AG04449 (cell line): ENCODE measurements at regions not wholly inside any gene's neighbourhood (a gene's known extent, or its start where the extent isn't known, plus 50 kb on each side); places are given as distances from the start of the nearest gene placed in this dataset.

ENCODE experiments used
- CTCF ChIA-PET: fragments of 350-600 bp; formaldehyde crosslinking; extraction: SDS; loops from one replicate; lab custom pipeline; 2021; ENCODE audit warnings: antibody characterized with exemption; lab: Yijun Ruan, JAX
- POLR2A ChIA-PET: fragments of 400-600, 350-600 bp; formaldehyde crosslinking; extraction: SDS; loops from one replicate; lab custom pipeline; 2020; ENCODE audit warnings: antibody characterized with exemption, inconsistent platforms; lab: Yijun Ruan, JAX
- DNase-seq: peaks from one replicate; pipeline ENCODE4 v3.0.0-alpha.2; 2010; ENCODE audit warnings: low read depth, low spot score
- H3K4me3 ChIP-seq: 2 replicates; pipeline ENCODE4 v1.5.1; 2011; ENCODE audit warnings: low read depth, mild to moderate bottlenecking, control low read depth, low read length
- TF ChIP-seq, protein P1 (sequence below): IDR thresholded peaks from one replicate; pipeline ENCODE4 v1.5.1; 2011; ENCODE audit warnings: mild to moderate bottlenecking, moderate library complexity, low read length, control low read depth, inconsistent platforms; ENCODE audit not compliant: insufficient read depth; ENCODE audit errors: missing control alignments

DNA sequence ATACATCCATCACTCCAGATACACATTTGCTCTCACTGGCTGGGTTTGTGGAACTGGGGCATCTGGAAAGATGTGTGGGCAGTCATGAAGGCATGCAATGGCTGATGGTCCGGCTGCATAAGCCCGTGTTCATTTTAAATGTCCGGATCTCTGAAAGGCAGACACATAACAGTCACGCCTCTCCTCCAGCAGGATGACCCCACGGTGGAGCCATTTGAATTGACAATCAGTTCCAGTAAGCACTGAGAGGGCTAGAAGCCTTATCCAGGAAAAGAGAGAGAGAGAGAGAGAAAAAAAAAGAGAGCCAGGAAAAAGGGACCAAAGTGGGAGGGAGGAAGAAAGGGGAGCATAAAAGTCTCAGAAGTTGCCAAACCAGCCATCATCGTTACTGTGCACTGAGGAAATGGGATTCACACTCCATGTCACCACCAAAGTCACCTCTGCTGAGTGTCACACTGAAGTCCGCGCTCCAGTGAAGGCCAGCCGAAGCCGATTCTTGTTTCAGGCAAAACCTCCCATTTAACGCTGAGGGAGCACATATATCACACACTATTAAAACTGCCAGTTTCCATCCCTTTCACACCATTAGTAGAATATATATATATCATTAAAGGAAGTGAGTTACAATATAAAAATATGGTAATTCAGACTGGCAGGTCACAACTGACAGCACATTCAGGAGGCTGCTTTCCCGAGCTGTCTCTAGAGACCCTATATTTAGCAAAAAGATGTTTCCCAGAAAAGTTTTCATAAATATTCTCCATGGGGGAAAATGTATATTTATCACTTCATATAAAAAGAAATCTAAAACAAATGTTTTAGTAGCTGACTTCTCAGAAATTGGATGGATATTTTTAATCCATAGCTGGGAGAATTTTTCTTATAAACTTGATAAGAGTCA is 142.0 kb downstream of the ACTR3 start:
- DNase-seq, result no peak
- TF ChIP-seq, protein P1, sequence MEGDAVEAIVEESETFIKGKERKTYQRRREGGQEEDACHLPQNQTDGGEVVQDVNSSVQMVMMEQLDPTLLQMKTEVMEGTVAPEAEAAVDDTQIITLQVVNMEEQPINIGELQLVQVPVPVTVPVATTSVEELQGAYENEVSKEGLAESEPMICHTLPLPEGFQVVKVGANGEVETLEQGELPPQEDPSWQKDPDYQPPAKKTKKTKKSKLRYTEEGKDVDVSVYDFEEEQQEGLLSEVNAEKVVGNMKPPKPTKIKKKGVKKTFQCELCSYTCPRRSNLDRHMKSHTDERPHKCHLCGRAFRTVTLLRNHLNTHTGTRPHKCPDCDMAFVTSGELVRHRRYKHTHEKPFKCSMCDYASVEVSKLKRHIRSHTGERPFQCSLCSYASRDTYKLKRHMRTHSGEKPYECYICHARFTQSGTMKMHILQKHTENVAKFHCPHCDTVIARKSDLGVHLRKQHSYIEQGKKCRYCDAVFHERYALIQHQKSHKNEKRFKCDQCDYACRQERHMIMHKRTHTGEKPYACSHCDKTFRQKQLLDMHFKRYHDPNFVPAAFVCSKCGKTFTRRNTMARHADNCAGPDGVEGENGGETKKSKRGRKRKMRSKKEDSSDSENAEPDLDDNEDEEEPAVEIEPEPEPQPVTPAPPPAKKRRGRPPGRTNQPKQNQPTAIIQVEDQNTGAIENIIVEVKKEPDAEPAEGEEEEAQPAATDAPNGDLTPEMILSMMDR, result no peak
- ChIA-PET CTCF (no interaction called here), POLR2A (no interaction called here)
- H3K4me3 ChIP-seq, result no peak overlapping the region

DNA sequence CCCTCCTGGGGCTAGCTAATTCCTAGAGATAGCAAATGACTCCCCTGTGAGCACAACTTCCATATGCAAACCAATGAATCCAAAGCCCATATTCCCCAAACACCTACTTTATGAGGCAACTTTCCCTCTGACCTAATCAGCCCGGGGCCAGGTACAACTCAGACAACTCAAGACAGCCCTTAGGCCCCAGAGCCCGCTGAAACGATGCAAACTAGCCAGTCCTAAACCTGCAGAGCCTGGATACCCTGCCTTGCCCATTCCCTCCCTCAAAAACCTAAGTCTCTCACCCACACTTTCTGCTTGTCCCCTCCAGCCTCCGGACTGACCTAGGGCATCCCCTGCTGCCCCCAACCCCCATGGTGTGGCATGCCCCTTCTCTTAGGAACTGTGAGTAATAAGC is 142.8 kb downstream of the ACTR3 start:
- no peak overlapping the region for H3K4me3 ChIP-seq
- POLR2A ChIA-PET, result no interaction called here
- CTCF ChIA-PET, result no interaction called here
- TF ChIP-seq, protein P1, result no peak
- no peak for DNase-seq

DNA sequence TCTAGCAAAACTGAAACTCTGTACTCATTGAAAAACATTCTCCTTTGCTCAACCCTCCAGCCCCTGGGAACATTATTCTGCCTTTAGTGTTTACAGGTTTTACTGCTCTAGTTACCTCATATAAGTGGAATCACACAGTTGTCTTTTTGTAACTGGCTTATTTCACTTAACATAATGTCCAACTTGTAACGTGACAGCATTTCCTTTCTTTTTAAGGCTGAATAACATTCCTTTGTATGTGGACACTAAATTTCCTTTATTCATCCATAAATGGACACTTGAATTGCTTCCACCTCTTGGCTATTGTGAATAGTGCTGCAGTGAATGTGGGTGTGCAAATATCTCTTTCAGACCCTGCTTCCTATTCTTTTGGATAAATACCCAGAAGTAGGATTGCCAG is 144.9 kb downstream of the ACTR3 start:
- TF ChIP-seq, protein P1, result no peak
- ChIA-PET CTCF (interaction anchor here (1.5 kb wide), 1 partner anchor 12 kb away, joined by 3 read pairs; no protein-coding TSS in a partner anchor), POLR2A (no interaction called here)
- DNase-seq, result no peak
- H3K4me3 ChIP-seq, result no peak overlapping the region

DNA sequence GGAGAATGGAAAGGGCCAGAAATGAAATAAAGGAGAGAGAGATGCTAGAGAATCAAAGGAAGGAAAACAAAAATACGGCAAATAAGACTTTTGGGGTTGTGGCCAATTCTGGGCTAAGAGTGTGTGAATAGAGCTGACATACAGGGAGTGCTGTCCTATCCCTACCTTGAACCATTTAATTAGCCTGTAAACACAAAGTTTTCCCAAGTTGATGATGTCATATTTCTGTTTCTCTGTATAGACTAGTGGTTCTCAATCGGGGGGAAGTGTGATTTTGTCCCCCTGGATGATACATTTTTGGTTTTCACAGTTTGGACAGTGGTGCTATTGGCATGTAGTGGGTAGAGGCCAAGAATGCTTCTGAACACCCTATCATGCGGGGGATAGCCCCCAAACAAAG is 148.8 kb downstream of the ACTR3 start:
- CTCF ChIA-PET, result no interaction called here
- no peak for DNase-seq
- H3K4me3 ChIP-seq, result no peak overlapping the region
- TF ChIP-seq, protein P1, result no peak
- POLR2A ChIA-PET, result no interaction called here

DNA sequence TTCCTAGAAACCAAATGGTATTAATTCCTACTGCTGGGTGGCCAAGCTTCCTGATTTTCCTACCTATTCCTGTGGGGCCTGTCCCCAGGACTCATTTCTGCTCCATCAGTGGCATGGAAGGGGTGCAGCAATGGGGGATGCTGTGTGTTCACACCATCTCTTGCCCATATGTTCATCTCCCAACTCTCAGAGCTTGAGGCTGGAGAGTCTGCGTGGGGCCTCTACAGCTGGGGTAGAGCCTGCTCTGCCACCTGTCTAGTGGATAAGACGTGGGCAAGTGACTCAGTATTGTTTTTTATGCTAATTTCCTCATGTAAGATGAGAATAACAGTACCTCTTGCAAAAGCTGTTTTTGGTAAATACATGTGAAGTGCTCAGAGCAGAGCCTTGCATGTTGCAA is 149.8 kb downstream of the ACTR3 start:
- CTCF ChIA-PET, result no interaction called here
- DNase-seq, result no peak
- POLR2A ChIA-PET, result no interaction called here
- H3K4me3 ChIP-seq, result no peak overlapping the region
- TF ChIP-seq, protein P1, result no peak

DNA sequence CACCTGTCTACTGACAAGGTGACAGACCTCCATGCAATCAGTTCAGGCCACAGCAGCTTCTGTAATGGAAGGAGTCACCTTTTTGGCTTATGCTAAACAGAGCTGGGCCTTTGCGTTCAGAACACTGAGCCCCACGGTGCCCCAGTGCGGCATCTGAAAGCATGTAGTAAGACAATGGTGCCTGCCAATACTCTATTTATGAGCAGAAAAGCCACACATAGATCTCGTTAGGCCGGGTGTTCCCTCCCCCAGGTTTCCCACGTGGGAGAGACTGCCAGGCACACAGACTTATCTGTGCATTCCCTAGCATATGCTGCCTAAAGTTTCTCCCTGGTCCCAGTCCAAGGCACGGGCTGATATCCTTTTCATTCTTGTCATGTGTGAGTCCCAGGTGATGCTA is 150.9 kb downstream of the ACTR3 start:
- ChIA-PET CTCF (no interaction called here), POLR2A (no interaction called here)
- TF ChIP-seq, protein P1, result no peak
- no peak for DNase-seq
- H3K4me3 ChIP-seq, result no peak overlapping the region
